ENCODE measurements at regions not wholly inside any gene's neighbourhood (a gene's known extent, or its start where the extent isn't known, plus 50 kb on each side); places are given as distances from the start of the nearest gene placed in this dataset.

GRCh38 chr5:130975847-130976246, 189.2 kb downstream of the HINT1 start:
- TF ChIP-seq CTCF (IDR thresholded peaks at IDR 0.05) (no peak), EZH2 (IDR thresholded peaks at IDR 0.05) (no peak), EZH2phosphoT487 (IDR thresholded peaks at IDR 0.05) (no peak)

Data from neural progenitor cell (in vitro differentiated cells).